Heart left ventricle (tissue), 16 donors: ENCODE measurements at regions not wholly inside any gene's neighbourhood (a gene's known extent, or its start where the extent isn't known, plus 50 kb on each side); places are given as distances from the start of the nearest gene placed in this dataset.

ENCODE experiments used
- ATAC-seq, 4 donors: fragments of 200-7000 bp; cut with Tn5 transposase; one replicate each; pipeline ENCODE4 v1.9.1; 2020 to 2022; ENCODE audit warnings: moderate library complexity in 4 of 4, mild to moderate bottlenecking in 3 of 4, moderate number of reproducible peaks in 1 of 4
- DNase-seq, 5 donors: peaks; one replicate each; pipeline ENCODE4 v3.0.0-alpha.2; 2020
- H3K27ac ChIP-seq, 12 donors: fragments of 200-600 bp; sonication (generic) in 4 of 12; one replicate each; pipeline versions ENCODE4 v1.5.0 to v1.8.0; 2016 to 2022; ENCODE audit warnings: mild to moderate bottlenecking in 2 of 12
- H3K27me3 ChIP-seq, 9 donors: fragments of 200-600 bp; sonication (generic) in 2 of 9; one replicate each; pipeline versions ENCODE4 v1.5.1 to v1.8.0; 2016 to 2022; ENCODE audit warnings: mild to moderate bottlenecking in 3 of 9
- H3K36me3 ChIP-seq, 9 donors: fragments of 200-600 bp; sonication (generic) in 2 of 9; one replicate each; pipeline versions ENCODE4 v1.5.0 to v1.8.0; 2018 to 2022; ENCODE audit warnings: mild to moderate bottlenecking in 2 of 9
- H3K4me1 ChIP-seq, 12 donors: fragments of 200-600 bp; sonication (generic) in 4 of 12; one replicate each; pipeline versions ENCODE4 v1.5.0 to v1.8.0; 2016 to 2022; ENCODE audit warnings: mild to moderate bottlenecking in 3 of 12
- H3K4me3 ChIP-seq, 12 donors: fragments of 200-600 bp; sonication (generic) in 4 of 12; one replicate each; pipeline versions ENCODE4 v1.5.0 to v1.8.0; 2017 to 2022; ENCODE audit warnings: mild to moderate bottlenecking in 9 of 12, moderate library complexity in 4 of 12
- H3K9me3 ChIP-seq, 12 donors: fragments of 200-600 bp; sonication (generic) in 4 of 12; one replicate each; pipeline versions ENCODE4 v1.5.0 to v1.8.0; 2016 to 2022; ENCODE audit warnings: mild to moderate bottlenecking in 1 of 12
- POLR2A ChIP-seq, 2 donors: fragments of 450-650 bp; IDR thresholded peaks; one replicate each; pipeline ENCODE4 v1.6.1; 2017; ENCODE audit warnings: antibody characterized with exemption in 2 of 2, mild to moderate bottlenecking in 2 of 2, moderate library complexity in 2 of 2
- WGBS, 4 donors: extraction: QIAGEN DNeasy Blood & Tissue Kit in 2 of 4; methylation state at CpG; one replicate each; pipeline versions ENCODE4 v1.1.5 to v1.1.7; 2013 to 2018; 5-methylcytosine and 5-hydroxymethylcytosine counted together
- intact Hi-C, 10 donors: fragments of 100-400 bp; cut with DNase I; formaldehyde crosslinking; loops; one replicate each; pipeline versions ENCODE4 v1.11.1 to v1.14.2; 2022
- TF ChIP-seq, protein P1 (sequence below), 12 donors: fragments of 200-600 bp; sonication (generic) in 4 of 12; IDR thresholded peaks; one replicate each; pipeline versions ENCODE4 v1.5.0 to v1.8.0; 2018 to 2022; ENCODE audit warnings: antibody characterized with exemption in 12 of 12, mild to moderate bottlenecking in 5 of 12
- donor health status: ischemic (EF 13 %, LVEDD 7.1; RV severe dilation, severe dysfunction).
- donor health status: healthy with polysubstance abuse.
- donor health status: DM: no; HTN: yes; CAD: no.
- donor health status: DM: no; HTN: no; CAD: no.
- donor health status: ischemic (EF 25% LVEDD 6.9; RV normal size, moderate dysfunction).
- donor health status: ischemic (EF 25% LVEDD 5.7; RV mildly dilated, moderate dysfunction).
- donor health status: healthy.
- donor health status: DM: yes; HTN: yes; CAD: no.
- donor health status: ischemic (EF 35%, LVEDD 5.7; RV mildly dilated, moderate dysfunction).
- donor health status: nonischemic (EF 11% LVEDD 7.7; RV severe dilation, severe dysfunction).
- donor health status: DM: yes; HTN: yes; CAD: no.
- donor health status: PGD.
- donor health status: ischemic (EF 29% LVEDD 5.4; RV normal size, mild dysfunction).
- donor health status: nonischemic (EF 23%, LVEDD 6.1; RV moderate dilation, normal function).

DNA sequence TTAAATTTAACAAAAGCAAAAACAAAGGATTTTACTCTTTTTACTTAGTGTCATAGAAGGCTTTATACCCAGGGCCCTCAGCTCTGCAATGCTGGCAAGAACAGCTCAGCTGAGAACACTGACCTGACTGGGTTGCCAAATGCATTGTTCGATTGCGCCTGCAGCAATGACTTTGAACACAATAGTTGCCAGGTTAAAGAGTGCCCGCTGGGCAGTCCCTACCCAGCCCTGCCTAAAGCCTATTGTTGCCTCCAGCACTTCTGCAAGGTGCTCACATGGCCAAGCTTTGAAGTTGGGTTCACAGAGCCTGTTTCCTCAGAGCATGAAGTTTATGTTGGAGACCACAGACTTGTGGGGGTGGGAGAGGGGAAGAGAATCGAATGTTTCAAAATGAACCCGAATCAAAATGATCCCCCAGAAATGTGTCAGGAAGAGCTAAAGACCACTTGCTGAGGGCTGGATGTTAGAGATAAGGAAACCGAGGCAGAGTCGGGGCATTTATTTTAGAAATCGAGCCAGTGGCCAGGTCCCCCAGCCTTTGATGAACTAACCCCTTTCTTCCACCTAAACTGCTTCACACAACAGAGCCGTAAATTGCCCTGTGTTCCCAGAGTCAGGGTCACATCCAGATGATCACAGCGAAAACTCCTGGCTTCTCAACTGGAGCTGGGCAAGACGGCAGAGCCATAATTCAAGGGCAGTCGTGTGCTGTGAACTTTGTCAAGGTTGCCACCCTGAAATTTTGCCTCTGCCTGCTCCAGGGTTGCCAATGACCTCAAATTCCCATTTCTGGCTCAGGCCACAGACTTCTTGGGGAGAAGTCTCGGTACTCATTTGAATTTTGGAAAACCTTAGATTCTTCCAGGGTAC lies 55.0 kb downstream of the FOXA2 start:
- ATAC-seq, result no peak
- WGBS, 4 donors, result 62 to 72% (median 66%) methylated on average over 13 of the region's 13 CpGs
- H3K4me3 ChIP-seq, result no peak overlapping the region
- intact Hi-C loops, result no loop called here
- peaks cover 0 to 16% (median 4%) of the 10 kb centered on the region in 9 donors for H3K27me3 ChIP-seq
- no peak overlapping the region for H3K27ac ChIP-seq
- no peaks in the 10 kb centered on the region for H3K36me3 ChIP-seq
- DNase-seq, result no peak
- TF ChIP-seq, protein P1, sequence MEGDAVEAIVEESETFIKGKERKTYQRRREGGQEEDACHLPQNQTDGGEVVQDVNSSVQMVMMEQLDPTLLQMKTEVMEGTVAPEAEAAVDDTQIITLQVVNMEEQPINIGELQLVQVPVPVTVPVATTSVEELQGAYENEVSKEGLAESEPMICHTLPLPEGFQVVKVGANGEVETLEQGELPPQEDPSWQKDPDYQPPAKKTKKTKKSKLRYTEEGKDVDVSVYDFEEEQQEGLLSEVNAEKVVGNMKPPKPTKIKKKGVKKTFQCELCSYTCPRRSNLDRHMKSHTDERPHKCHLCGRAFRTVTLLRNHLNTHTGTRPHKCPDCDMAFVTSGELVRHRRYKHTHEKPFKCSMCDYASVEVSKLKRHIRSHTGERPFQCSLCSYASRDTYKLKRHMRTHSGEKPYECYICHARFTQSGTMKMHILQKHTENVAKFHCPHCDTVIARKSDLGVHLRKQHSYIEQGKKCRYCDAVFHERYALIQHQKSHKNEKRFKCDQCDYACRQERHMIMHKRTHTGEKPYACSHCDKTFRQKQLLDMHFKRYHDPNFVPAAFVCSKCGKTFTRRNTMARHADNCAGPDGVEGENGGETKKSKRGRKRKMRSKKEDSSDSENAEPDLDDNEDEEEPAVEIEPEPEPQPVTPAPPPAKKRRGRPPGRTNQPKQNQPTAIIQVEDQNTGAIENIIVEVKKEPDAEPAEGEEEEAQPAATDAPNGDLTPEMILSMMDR (IDR thresholded peaks at IDR 0.05), result no peak
- no peak for TF ChIP-seq POLR2A (IDR thresholded peaks at IDR 0.05)
- no peaks in the 10 kb centered on the region for H3K4me1 ChIP-seq
- no peaks in the 10 kb centered on the region for H3K9me3 ChIP-seq

DNA sequence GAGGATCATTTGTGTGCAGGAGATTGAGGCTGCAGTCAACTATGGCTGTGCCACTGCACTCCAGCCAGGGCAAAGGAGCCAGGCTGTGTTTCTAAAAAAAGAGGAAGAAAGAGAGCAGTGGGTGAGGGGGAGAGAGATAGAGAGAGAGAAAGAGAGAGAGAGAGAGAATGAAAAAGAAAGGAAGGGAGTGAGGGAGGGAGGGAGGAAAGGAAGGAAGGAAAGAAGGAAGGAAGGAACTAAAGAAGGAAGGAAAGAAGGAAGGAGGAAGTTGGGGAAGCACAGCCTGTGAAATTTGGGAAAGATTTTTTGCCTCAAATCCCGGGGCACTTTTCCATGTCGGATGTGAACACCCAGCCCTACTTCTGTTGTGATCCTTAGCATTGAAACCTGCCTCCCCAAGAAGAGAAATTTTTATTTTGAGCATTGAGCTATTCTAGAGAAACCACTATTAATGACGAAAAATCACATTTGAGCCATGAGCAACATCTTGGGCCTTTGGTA lies 57.8 kb downstream of the FOXA2 start:
- WGBS, 4 donors, result 66 to 73% (median 67%) methylated on average over 3 of the region's 3 CpGs

DNA sequence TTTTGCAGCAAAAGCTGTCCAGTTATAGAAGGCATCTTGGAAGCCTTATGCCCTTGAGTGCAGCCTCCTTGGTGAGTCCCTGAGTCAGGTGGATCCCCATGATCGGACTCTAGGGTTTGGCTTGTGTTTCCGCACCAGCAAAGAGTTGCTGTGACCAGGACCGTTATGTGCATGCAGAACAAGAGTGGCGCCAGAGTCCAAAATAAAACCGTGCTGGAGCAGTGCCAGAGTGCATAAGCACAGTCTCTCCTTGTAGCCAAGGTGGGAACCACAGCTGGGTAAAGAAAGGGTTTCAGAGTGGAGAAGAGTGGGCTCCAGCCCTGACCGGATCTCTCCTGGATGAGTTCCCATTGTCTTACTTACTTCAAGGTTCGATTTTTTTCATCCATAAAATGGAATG lies 58.6 kb downstream of the FOXA2 start:
- TF ChIP-seq, protein P1 (IDR thresholded peaks at IDR 0.05), result no peak
- TF ChIP-seq POLR2A (IDR thresholded peaks at IDR 0.05), result no peak
- intact Hi-C loops, result no loop called here
- H3K4me3 ChIP-seq, result no peak overlapping the region

More for the DNA sequence above, 57.8 kb downstream of the FOXA2 start:
- Histone ChIP-seq H3K27ac (no peak overlapping the region), H3K4me3 (no peak overlapping the region), H3K9me3 (no peaks in the 10 kb centered on the region), H3K27me3 (peaks cover 0 to 34% (median 4%) of the 10 kb centered on the region in 9 donors), H3K4me1 (no peaks in the 10 kb centered on the region), H3K36me3 (no peaks in the 10 kb centered on the region)
- intact Hi-C loops, result no loop called here
- DNase-seq, result no peak
- TF ChIP-seq, protein P1 (IDR thresholded peaks at IDR 0.05), result no peak
- no peak for TF ChIP-seq POLR2A (IDR thresholded peaks at IDR 0.05)
- no peak for ATAC-seq

DNA sequence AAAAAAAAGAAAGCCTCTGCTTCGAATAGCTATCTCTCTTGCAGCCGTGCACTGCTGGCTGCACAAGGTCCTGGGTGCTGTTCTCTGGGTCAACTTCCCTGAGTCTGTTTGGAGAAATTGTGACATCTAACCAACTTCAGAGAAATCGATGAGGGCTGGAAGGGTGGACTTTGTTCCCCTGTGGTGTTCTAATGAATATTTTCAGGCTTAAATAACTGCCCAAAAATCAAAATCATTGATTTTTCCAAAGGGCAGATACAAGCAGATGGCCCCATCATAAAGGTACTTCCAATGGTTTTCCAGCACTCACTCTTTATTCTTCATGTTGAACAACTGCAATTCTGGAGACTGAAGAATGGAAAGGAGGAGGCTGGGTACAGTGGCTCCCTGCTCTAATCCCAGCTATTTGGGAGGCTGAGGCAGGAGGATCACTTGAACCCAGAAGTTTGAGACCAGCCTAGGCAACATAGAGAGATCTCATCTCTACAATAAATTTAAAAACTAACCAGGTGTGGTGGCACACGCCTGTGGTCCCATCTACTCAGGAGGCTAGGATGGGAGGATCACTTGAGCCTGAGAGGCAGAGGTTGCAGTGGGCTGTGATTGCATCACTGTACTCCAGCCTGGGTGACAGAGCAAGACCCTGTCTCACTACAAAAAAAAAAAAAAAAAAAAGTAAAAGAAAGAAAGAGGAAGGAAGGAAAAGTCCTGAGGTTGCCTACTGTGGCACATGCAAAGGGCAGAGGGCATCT lies 59.1 kb downstream of the FOXA2 start:
- no peak overlapping the region for H3K27ac ChIP-seq
- TF ChIP-seq, protein P1 (IDR thresholded peaks at IDR 0.05), result no peak
- TF ChIP-seq POLR2A (IDR thresholded peaks at IDR 0.05), result no peak
- no peaks in the 10 kb centered on the region for H3K9me3 ChIP-seq
- intact Hi-C loops, result no loop called here
- no peaks in the 10 kb centered on the region for H3K4me1 ChIP-seq
- H3K27me3 ChIP-seq, result peaks cover 0 to 34% (median 3%) of the 10 kb centered on the region in 9 donors
- WGBS, 4 donors, result 73 to 85% (median 79%) methylated on average over 4 of the region's 4 CpGs
- no peak overlapping the region for H3K4me3 ChIP-seq
- DNase-seq (no peak), ATAC-seq (no peak)
- no peaks in the 10 kb centered on the region for H3K36me3 ChIP-seq

More for the DNA sequence above, 58.6 kb downstream of the FOXA2 start:
- Histone ChIP-seq H3K4me1 (no peaks in the 10 kb centered on the region), H3K36me3 (no peaks in the 10 kb centered on the region), H3K9me3 (no peaks in the 10 kb centered on the region), H3K27ac (no peak overlapping the region), H3K27me3 (peaks cover 0 to 34% (median 4%) of the 10 kb centered on the region in 9 donors)
- ATAC-seq (no peak), DNase-seq (no peak)
- 73 to 77% (median 76%) methylated on average over 7 of the region's 7 CpGs for WGBS, 4 donors
